HCT116 (cell line): ENCODE measurements at regions not wholly inside any gene's neighbourhood (a gene's known extent, or its start where the extent isn't known, plus 50 kb on each side); places are given as distances from the start of the nearest gene placed in this dataset.
"Not testable (repeated sequence)": the region's sequence is repeated elsewhere in the genome, so short reads cannot be mapped to it uniquely, and the experiment has no call there.

Experiments
- ATAC-seq: fragments of 200-7000 bp; cut with Tn5 transposase; 2 replicates; pipeline ENCODE4 v1.9.1; 2020; ENCODE audit warnings: mild to moderate bottlenecking, moderate library complexity
- BruUV-seq: library from RNA; stranded (reverse); fragments of 400-500 nt; replicated peaks from 2 replicates; lab custom pipeline; 2021; lab: Mats Ljungman, UMichigan
- CTCF ChIA-PET: fragments of 300-600 bp; sonication (Branson Sonifier 250); formaldehyde crosslinking; loops from one replicate; lab custom pipeline; 2021; ENCODE audit warnings: antibody characterized with exemption; lab: Charles Lee
- POLR2A ChIA-PET: fragments of 300-600, 350-600 bp; sonication (Branson Sonifier 250); formaldehyde crosslinking; loops from one replicate; lab custom pipeline; 2021; ENCODE audit warnings: antibody characterized with exemption; lab: Charles Lee
- RAD21 ChIA-PET, 2 experiments: fragments of 300-600 bp; sonication (Branson Sonifier 250); formaldehyde crosslinking; loops; one replicate each; lab custom pipeline; 2023; ENCODE audit warnings: low total read pairs in 2 of 2; ENCODE audit not compliant: uncharacterized antibody in 2 of 2, unreplicated experiment in 2 of 2, low non-redundant PET in 1 of 2; lab: Charles Lee
- DNase-seq: peaks from one replicate; pipeline ENCODE4 v3.0.0-alpha.2; 2010; ENCODE audit warnings: low read depth, low spot score
- H2AFZ ChIP-seq: fragments of 200-600 bp; shearing (Covaris generic), sonication (generic); 2 replicates; pipeline ENCODE4 v1.6.1; 2017; ENCODE audit warnings: low read depth, mixed run types, mixed read lengths, antibody characterized with exemption, low read length; ENCODE audit not compliant: poor library complexity, severe bottlenecking
- H3K27ac ChIP-seq: 2 replicates; pipeline ENCODE4 v1.5.1; 2012; ENCODE audit warnings: low read depth, low read length
- H3K27me3 ChIP-seq: fragments of 200-600 bp; sonication (generic); 2 replicates; pipeline ENCODE4 v1.6.1; 2016; ENCODE audit warnings: mixed run types, low read length, mixed read lengths; ENCODE audit not compliant: insufficient read depth
- H3K36me3 ChIP-seq, 2 experiments: fragments of 200-500 bp in 1 of 2; fragments of 200-600 bp in 1 of 2; sonication (Bioruptor generic) in 1 of 2; sonication (generic) in 1 of 2; 2 replicates each; pipeline versions ENCODE4 v1.5.1 to v1.6.1; 2014 to 2016; ENCODE audit warnings: low read length in 2 of 2, inconsistent platforms in 1 of 2, mixed read lengths in 1 of 2, mixed run types in 1 of 2; ENCODE audit not compliant: insufficient read depth in 2 of 2, control insufficient read depth in 1 of 2
- H3K4me1 ChIP-seq, 2 experiments: fragments of 200-600 bp in 1 of 2; sonication (generic) in 1 of 2; 2 replicates each; pipeline versions ENCODE4 v1.5.1 to v1.6.1; 2012 to 2017; ENCODE audit warnings: low read length in 2 of 2, inconsistent platforms in 1 of 2, mild to moderate bottlenecking in 1 of 2, mixed read lengths in 1 of 2, mixed run types in 1 of 2, moderate library complexity in 1 of 2; ENCODE audit not compliant: insufficient read depth in 2 of 2, control insufficient read depth in 1 of 2
- H3K4me2 ChIP-seq: fragments of 200-600 bp; sonication (generic); 2 replicates; pipeline ENCODE4 v1.6.1; 2017; ENCODE audit warnings: mixed run types, low read length, mixed read lengths
- H3K4me3 ChIP-seq, 2 experiments: fragments of 200-600 bp in 1 of 2; sonication (generic) in 1 of 2; replicated peaks in 1 of 2; 2 replicates each; pipeline ENCODE4 v1.5.1; 2011 to 2016; ENCODE audit warnings: low read length in 2 of 2, control low read depth in 1 of 2, low read depth in 1 of 2, mild to moderate bottlenecking in 1 of 2, mixed read lengths in 1 of 2, mixed run types in 1 of 2
- H3K79me2 ChIP-seq: fragments of 200-600 bp; sonication (generic); 2 replicates; pipeline ENCODE4 v1.6.1; 2017; ENCODE audit warnings: mild to moderate bottlenecking, mixed run types, low read length, moderate library complexity, mixed read lengths; ENCODE audit not compliant: insufficient read depth
- H3K9ac ChIP-seq: fragments of 200-600 bp; sonication (generic); 2 replicates; pipeline ENCODE4 v1.6.1; 2016; ENCODE audit warnings: low read length, mixed read lengths
- H3K9me2 ChIP-seq: fragments of 200-600 bp; sonication (generic), shearing (Covaris generic); 2 replicates; pipeline ENCODE4 v1.6.1; 2017; ENCODE audit warnings: mixed run types, mild to moderate bottlenecking, moderate library complexity; ENCODE audit not compliant: insufficient read depth
- H3K9me3 ChIP-seq, 2 experiments: fragments of 200-500 bp in 1 of 2; fragments of 200-600 bp in 1 of 2; sonication (Bioruptor generic) in 1 of 2; sonication (generic) in 1 of 2; 2 replicates each; pipeline ENCODE4 v1.6.1; 2014 to 2017; ENCODE audit warnings: low read length in 2 of 2, mixed read lengths in 2 of 2, inconsistent platforms in 1 of 2, low read depth in 1 of 2, mild to moderate bottlenecking in 1 of 2, mixed run types in 1 of 2, moderate library complexity in 1 of 2; ENCODE audit not compliant: control insufficient read depth in 1 of 2, insufficient read depth in 1 of 2
- H4K20me1 ChIP-seq: fragments of 200-600 bp; sonication (generic), shearing (Covaris generic); 2 replicates; pipeline ENCODE4 v1.6.1; 2017; ENCODE audit warnings: mixed run types, mild to moderate bottlenecking, moderate library complexity; ENCODE audit not compliant: insufficient read depth
- CBX3 ChIP-seq: IDR thresholded peaks from 2 replicates; pipeline ENCODE4 v1.6.1; 2012; ENCODE audit warnings: low read depth
- CEBPB ChIP-seq: IDR thresholded peaks from 2 replicates; pipeline ENCODE4 v1.6.1; 2012; ENCODE audit warnings: low read depth
- EGR1 ChIP-seq: IDR thresholded peaks from 2 replicates; pipeline ENCODE4 v1.6.1; 2012; ENCODE audit warnings: low read depth
- EZH2phosphoT487 ChIP-seq: fragments of 200-600 bp; IDR thresholded peaks from 2 replicates; pipeline ENCODE4 v1.6.1; 2018; ENCODE audit warnings: antibody characterized with exemption, borderline replicate concordance
- JUND ChIP-seq: IDR thresholded peaks from 2 replicates; pipeline ENCODE4 v1.6.1; 2012
- RAD21 ChIP-seq: IDR thresholded peaks from 2 replicates; pipeline ENCODE4 v1.6.1; 2012; ENCODE audit warnings: low read depth, mild to moderate bottlenecking
- REST ChIP-seq: IDR thresholded peaks from 2 replicates; pipeline ENCODE4 v1.6.1; 2012; ENCODE audit warnings: low read depth
- SIN3A ChIP-seq: IDR thresholded peaks from 2 replicates; pipeline ENCODE4 v1.6.1; 2012; ENCODE audit warnings: low read depth
- SRF ChIP-seq: IDR thresholded peaks from 2 replicates; pipeline ENCODE4 v1.6.1; 2012; ENCODE audit warnings: low read depth
- TCF7L2 ChIP-seq: IDR thresholded peaks from 2 replicates; pipeline ENCODE4 v1.7.0; 2011; ENCODE audit warnings: borderline replicate concordance, inconsistent platforms; ENCODE audit not compliant: insufficient read depth, insufficient read length; ENCODE audit errors: extremely low read depth
- YY1 ChIP-seq: IDR thresholded peaks from 2 replicates; pipeline ENCODE4 v1.6.1; 2011; ENCODE audit warnings: low read length, low read depth, moderate library complexity, mild to moderate bottlenecking; ENCODE audit not compliant: insufficient replicate concordance; ENCODE audit errors: extremely low read depth
- ZBTB33 ChIP-seq: IDR thresholded peaks from 2 replicates; pipeline ENCODE4 v1.6.1; 2011; ENCODE audit warnings: mild to moderate bottlenecking, low read length, moderate library complexity; ENCODE audit not compliant: insufficient replicate concordance; ENCODE audit errors: extremely low read depth
- ZFX ChIP-seq: fragments of 450-650 bp; IDR thresholded peaks from 2 replicates; pipeline ENCODE4 v1.6.1; 2017
- ZNF274 ChIP-seq: fragments of 200-500 bp; sonication (Bioruptor generic); IDR thresholded peaks from 2 replicates; pipeline ENCODE4 v1.6.1; 2014; ENCODE audit warnings: mild to moderate bottlenecking, low read depth, low read length, inconsistent platforms
- intact Hi-C: fragments of 100-400 bp; cut with micrococcal nuclease; formaldehyde crosslinking; loops from 2 replicates; pipeline ENCODE4 v1.10.0; 2022
- TF ChIP-seq, protein P1 (sequence below), 3 experiments: fragments of 200-600 bp in 1 of 3; sonication (generic) in 1 of 3; IDR thresholded peaks in 2 of 3; conservative IDR thresholded peaks in 1 of 3; 2 replicates each; pipeline ENCODE4 v1.5.1; 2012 to 2017; ENCODE audit warnings: low read depth in 2 of 3, low read length in 2 of 3, antibody characterized with exemption in 1 of 3, borderline replicate concordance in 1 of 3, control low read depth in 1 of 3, mild to moderate bottlenecking in 1 of 3, mixed read lengths in 1 of 3, mixed run types in 1 of 3, moderate library complexity in 1 of 3; ENCODE audit not compliant: insufficient read depth in 1 of 3

DNA sequence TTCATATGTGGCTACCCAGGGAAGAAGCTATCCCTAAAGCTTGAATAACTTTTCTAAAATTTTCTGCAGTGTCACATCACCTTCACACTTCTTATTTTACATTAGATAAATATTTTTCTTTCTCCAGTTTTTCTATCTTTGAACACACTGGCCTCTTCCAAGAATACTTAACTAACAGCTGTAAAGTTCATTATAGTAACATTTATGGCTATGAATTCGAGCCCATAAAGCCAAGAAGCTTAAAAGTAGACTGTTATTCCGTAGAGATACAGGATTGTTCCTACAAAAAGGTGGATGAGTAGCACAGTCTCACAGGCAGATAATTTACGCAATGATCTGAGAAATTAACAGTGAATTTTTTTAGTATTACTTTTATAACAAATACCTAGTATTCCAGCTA is 55.7 kb upstream of the BMP5 start:
- Histone ChIP-seq H3K4me1 (no peaks in the 10 kb centered on the region), H2AFZ (no peak overlapping the region), H3K79me2 (no peaks in the 10 kb centered on the region), H3K4me2 (no peak overlapping the region), H3K27me3 (peaks cover 6% of the 10 kb centered on the region; the same call in 1 of the 2 replicates), H3K9me3 (no peaks in the 10 kb centered on the region), H3K4me3 (no peak overlapping the region), H3K9ac (no peak overlapping the region), H4K20me1 (no peaks in the 10 kb centered on the region), H3K27ac (no peak overlapping the region), H3K36me3 (no peaks in the 10 kb centered on the region), H3K9me2 (no peaks in the 10 kb centered on the region)
- ChIA-PET POLR2A (no interaction called here), RAD21 (no interaction called here), CTCF (interaction anchor here (0.8 to 1.7 kb wide), 2 partner anchors 9 to 11 kb away, joined by 3 to 6 read pairs; no protein-coding TSS in a partner anchor)
- intact Hi-C loops, result no loop called here
- ATAC-seq, result no peak
- TF ChIP-seq YY1 (no peak), ZNF274 (no peak), ZBTB33 (no peak), RAD21 (no peak), CEBPB (no peak), ZFX (no peak), EGR1 (no peak), CBX3 (no peak), REST (no peak), EZH2phosphoT487 (no peak), TCF7L2 (no peak), JUND (no peak), SRF (no peak), SIN3A (no peak)
- TF ChIP-seq, protein P1, sequence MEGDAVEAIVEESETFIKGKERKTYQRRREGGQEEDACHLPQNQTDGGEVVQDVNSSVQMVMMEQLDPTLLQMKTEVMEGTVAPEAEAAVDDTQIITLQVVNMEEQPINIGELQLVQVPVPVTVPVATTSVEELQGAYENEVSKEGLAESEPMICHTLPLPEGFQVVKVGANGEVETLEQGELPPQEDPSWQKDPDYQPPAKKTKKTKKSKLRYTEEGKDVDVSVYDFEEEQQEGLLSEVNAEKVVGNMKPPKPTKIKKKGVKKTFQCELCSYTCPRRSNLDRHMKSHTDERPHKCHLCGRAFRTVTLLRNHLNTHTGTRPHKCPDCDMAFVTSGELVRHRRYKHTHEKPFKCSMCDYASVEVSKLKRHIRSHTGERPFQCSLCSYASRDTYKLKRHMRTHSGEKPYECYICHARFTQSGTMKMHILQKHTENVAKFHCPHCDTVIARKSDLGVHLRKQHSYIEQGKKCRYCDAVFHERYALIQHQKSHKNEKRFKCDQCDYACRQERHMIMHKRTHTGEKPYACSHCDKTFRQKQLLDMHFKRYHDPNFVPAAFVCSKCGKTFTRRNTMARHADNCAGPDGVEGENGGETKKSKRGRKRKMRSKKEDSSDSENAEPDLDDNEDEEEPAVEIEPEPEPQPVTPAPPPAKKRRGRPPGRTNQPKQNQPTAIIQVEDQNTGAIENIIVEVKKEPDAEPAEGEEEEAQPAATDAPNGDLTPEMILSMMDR (IDR thresholded peaks at IDR 0.05 in 2 of 3, conservative IDR thresholded peaks at IDR 0.05 in 1 of 3; ENCODE audit: borderline replicate concordance in 1 of 3, insufficient read depth in 1 of 3, low read depth in 2 of 3, low read length in 2 of 3), result no peak
- BruUV-seq, result no TSS peak
- no peak for DNase-seq

GRCh38 chr6:55927713-55928112 is 52.3 kb upstream of the BMP5 start:
- H3K9me2 ChIP-seq, H3K4me1 ChIP-seq, H3K36me3 ChIP-seq, intact Hi-C loops, RAD21 ChIA-PET, H3K4me2 ChIP-seq, ATAC-seq, H3K79me2 ChIP-seq, H3K27me3 ChIP-seq, H2AFZ ChIP-seq, H3K9me3 ChIP-seq, H3K9ac ChIP-seq, POLR2A ChIA-PET, H4K20me1 ChIP-seq, CTCF ChIA-PET, H3K27ac ChIP-seq, BruUV-seq, DNase-seq, H3K4me3 ChIP-seq: not testable (repeated sequence)
